ENCODE measurements at regions not wholly inside any gene's neighbourhood (a gene's known extent, or its start where the extent isn't known, plus 50 kb on each side); places are given as distances from the start of the nearest gene placed in this dataset.

DNA sequence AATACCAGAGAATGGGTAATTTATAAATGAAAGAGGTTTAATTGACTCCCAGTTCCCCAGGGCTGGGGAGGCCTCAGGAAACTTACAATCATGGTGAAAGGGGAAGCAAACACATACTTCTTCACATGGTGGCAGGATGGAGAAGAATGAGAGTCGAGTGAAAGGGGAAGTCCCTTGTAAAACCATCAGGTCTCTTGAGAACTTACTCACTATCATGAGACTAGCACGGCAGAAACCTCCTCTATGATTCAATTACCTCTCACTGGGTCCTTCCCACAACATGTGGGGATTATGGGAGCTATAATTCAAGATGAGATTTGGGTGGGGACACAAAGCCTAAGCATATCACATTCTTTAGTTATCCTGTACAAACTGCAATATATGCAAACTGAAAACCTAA is 609.4 kb downstream of the MTRR start:
- Mint-ChIP-seq H3K4me1 (ENCODE audit: low read depth) (no peaks in the 10 kb centered on the region), H3K9me3 (ENCODE audit: insufficient read depth) (no peaks in the 10 kb centered on the region), H3K36me3 (ENCODE audit: low read depth) (no peaks in the 10 kb centered on the region), H3K27ac (no peak overlapping the region), H3K27me3 (ENCODE audit: low read depth) (no peaks in the 10 kb centered on the region), H3K4me3 (no peak overlapping the region)
- no peak for DNase-seq
- ATAC-seq: no peak
- ChIA-PET CTCF (no interaction called here), POLR2A (no interaction called here)

GRCh38 chr5:8481007-8481406 is 612.1 kb downstream of the MTRR start:
- no peaks in the 10 kb centered on the region for H3K36me3 Mint-ChIP-seq (ENCODE audit: low read depth)
- ChIA-PET POLR2A (no interaction called here), CTCF (no interaction called here)
- H3K27ac Mint-ChIP-seq: no peak overlapping the region
- H3K4me3 Mint-ChIP-seq: no peak overlapping the region
- H3K4me1 Mint-ChIP-seq (ENCODE audit: low read depth): no peaks in the 10 kb centered on the region
- DNase-seq (no peak), ATAC-seq (no peak)
- H3K9me3 Mint-ChIP-seq (ENCODE audit: insufficient read depth): no peaks in the 10 kb centered on the region
- no peaks in the 10 kb centered on the region for H3K27me3 Mint-ChIP-seq (ENCODE audit: low read depth)

DNA sequence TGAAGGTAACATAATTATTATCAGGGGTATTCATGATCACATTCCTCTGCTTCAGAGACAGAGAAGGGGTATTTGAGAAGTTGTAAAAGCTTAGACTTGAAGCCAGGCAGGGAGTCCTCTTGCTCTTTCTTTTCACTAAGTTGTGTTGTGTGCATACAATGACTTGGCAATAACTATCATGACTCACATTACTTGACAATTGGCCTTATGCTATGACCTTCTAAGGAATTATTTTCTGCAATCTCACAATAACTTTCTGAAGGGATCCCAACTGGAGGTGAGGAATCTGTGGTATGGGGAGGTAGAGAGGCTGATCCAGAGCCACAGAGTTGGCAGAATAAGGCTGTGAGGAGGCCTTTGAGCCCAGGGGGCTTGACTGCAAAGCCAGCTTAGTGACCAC is 622.3 kb downstream of the MTRR start:
- no peak overlapping the region for H3K27ac Mint-ChIP-seq
- no peaks in the 10 kb centered on the region for H3K4me1 Mint-ChIP-seq (ENCODE audit: low read depth)
- DNase-seq: no peak
- ATAC-seq: no peak
- H3K27me3 Mint-ChIP-seq (ENCODE audit: low read depth): no peaks in the 10 kb centered on the region
- no peak overlapping the region for H3K4me3 Mint-ChIP-seq
- CTCF ChIA-PET: no interaction called here
- H3K36me3 Mint-ChIP-seq (ENCODE audit: low read depth): no peaks in the 10 kb centered on the region
- POLR2A ChIA-PET: no interaction called here
- H3K9me3 Mint-ChIP-seq (ENCODE audit: insufficient read depth): peaks cover 28% of the 10 kb centered on the region

- POLR2A ChIA-PET: no interaction called here
- Mint-ChIP-seq H3K36me3 (ENCODE audit: low read depth) (no peaks in the 10 kb centered on the region), H3K4me3 (no peak overlapping the region), H3K27me3 (ENCODE audit: low read depth) (no peaks in the 10 kb centered on the region), H3K27ac (no peak overlapping the region), H3K9me3 (ENCODE audit: insufficient read depth) (peaks cover 20% of the 10 kb centered on the region), H3K4me1 (ENCODE audit: low read depth) (no peaks in the 10 kb centered on the region)
- CTCF ChIA-PET: no interaction called here
- DNase-seq (no peak), ATAC-seq (no peak)
These were observed 624.2 kb downstream of the MTRR start for GRCh38 chr5:8493176-8493575.

DNA sequence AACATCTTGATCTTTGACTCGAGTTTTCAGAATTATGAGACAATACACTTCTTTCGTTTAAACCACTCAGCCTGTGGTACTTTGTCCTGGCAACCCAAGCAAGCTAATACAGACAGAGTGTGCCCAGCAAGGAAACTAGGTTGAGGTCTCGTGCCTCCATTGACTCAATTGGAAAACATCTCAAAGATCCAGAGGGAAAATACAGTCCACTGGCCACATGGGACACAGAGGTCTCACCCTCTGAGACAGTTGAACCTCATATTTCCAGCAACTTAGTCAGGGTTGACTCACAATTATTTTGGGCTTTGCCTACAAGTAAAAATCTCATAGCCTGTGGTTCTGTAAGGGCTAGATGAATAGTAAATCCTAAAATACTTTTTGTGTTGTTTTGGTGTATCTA is 631.5 kb downstream of the MTRR start:
- Mint-ChIP-seq H3K4me3 (no peak overlapping the region), H3K27ac (no peak overlapping the region), H3K9me3 (ENCODE audit: insufficient read depth) (peaks cover 13% of the 10 kb centered on the region), H3K36me3 (ENCODE audit: low read depth) (no peaks in the 10 kb centered on the region), H3K4me1 (ENCODE audit: low read depth) (no peaks in the 10 kb centered on the region), H3K27me3 (ENCODE audit: low read depth) (no peaks in the 10 kb centered on the region)
- CTCF ChIA-PET: no interaction called here
- ATAC-seq (no peak), DNase-seq (no peak)
- POLR2A ChIA-PET: no interaction called here

DNA sequence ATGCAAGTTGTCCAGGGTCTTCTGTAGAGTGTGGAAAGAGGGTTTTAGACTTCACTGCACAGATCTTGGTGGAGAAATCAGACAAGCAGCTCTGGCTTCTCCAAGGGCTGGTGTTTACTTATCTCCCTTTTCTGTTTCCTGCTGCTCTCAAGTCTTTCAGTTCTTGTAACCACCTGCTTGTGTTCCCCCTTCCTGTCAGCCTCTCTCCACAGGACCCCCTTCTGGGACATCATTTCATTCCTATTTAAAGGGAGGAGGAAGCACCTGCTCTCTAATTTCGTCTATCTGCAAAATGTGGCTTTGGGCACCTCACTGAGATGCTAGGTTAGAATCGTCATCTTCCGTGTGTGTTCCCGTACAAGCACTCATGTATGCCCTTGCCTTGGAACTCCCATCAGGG is 636.2 kb downstream of the MTRR start:
- Mint-ChIP-seq H3K9me3 (ENCODE audit: insufficient read depth) (no peaks in the 10 kb centered on the region), H3K27ac (no peak overlapping the region), H3K36me3 (ENCODE audit: low read depth) (no peaks in the 10 kb centered on the region), H3K4me3 (no peak overlapping the region), H3K4me1 (ENCODE audit: low read depth) (no peaks in the 10 kb centered on the region), H3K27me3 (ENCODE audit: low read depth) (no peaks in the 10 kb centered on the region)
- ChIA-PET CTCF (no interaction called here), POLR2A (no interaction called here)
- DNase-seq (no peak), ATAC-seq (no peak)

GRCh38 chr5:8508231-8508630 is 639.3 kb downstream of the MTRR start:
- H3K36me3 Mint-ChIP-seq (ENCODE audit: low read depth): no peaks in the 10 kb centered on the region
- H3K9me3 Mint-ChIP-seq (ENCODE audit: insufficient read depth): no peaks in the 10 kb centered on the region
- no peak overlapping the region for H3K27ac Mint-ChIP-seq
- POLR2A ChIA-PET: no interaction called here
- H3K4me3 Mint-ChIP-seq: no peak overlapping the region
- no peaks in the 10 kb centered on the region for H3K4me1 Mint-ChIP-seq (ENCODE audit: low read depth)
- no peak for DNase-seq
- CTCF ChIA-PET: no interaction called here
- ATAC-seq: no peak
- no peaks in the 10 kb centered on the region for H3K27me3 Mint-ChIP-seq (ENCODE audit: low read depth)

- no peaks in the 10 kb centered on the region for H3K27me3 Mint-ChIP-seq (ENCODE audit: low read depth)
- H3K4me1 Mint-ChIP-seq (ENCODE audit: low read depth): no peaks in the 10 kb centered on the region
- POLR2A ChIA-PET: no interaction called here
- DNase-seq: no peak
- H3K36me3 Mint-ChIP-seq (ENCODE audit: low read depth): no peaks in the 10 kb centered on the region
- ATAC-seq: no peak
- H3K4me3 Mint-ChIP-seq: no peak overlapping the region
- peaks cover 3% of the 10 kb centered on the region for H3K9me3 Mint-ChIP-seq (ENCODE audit: insufficient read depth)
- no peak overlapping the region for H3K27ac Mint-ChIP-seq
- CTCF ChIA-PET: no interaction called here
These were observed 647.4 kb downstream of the MTRR start for GRCh38 chr5:8516356-8516755.

DNA sequence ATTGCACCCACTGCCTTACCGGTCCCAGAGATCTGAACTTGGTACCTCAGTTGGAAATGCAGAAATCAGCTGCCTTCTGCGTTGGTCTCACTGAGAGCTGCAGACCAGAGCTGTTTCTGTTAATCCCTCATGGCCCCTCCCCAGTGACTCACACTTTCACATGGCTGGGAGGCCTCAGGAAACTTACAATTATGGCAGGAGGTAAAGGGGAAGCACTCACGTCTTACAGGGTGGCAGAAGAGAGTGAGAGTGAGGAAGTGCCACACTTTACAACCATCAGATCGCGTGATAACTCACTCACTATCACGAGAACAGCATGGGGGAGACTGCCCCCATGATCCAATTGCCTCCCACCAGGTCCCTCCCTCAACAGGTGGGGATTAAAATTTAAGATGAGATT is 648.5 kb downstream of the MTRR start:
- DNase-seq (no peak), ATAC-seq (no peak)
- Mint-ChIP-seq H3K9me3 (ENCODE audit: insufficient read depth) (peaks cover 3% of the 10 kb centered on the region), H3K27ac (no peak overlapping the region), H3K4me3 (no peak overlapping the region), H3K4me1 (ENCODE audit: low read depth) (no peaks in the 10 kb centered on the region), H3K36me3 (ENCODE audit: low read depth) (no peaks in the 10 kb centered on the region), H3K27me3 (ENCODE audit: low read depth) (no peaks in the 10 kb centered on the region)
- ChIA-PET CTCF (no interaction called here), POLR2A (no interaction called here)

GRCh38 chr5:8520917-8521316 is 652.0 kb downstream of the MTRR start:
- no peaks in the 10 kb centered on the region for H3K27me3 Mint-ChIP-seq (ENCODE audit: low read depth)
- no peak overlapping the region for H3K4me3 Mint-ChIP-seq
- H3K9me3 Mint-ChIP-seq (ENCODE audit: insufficient read depth): peaks cover 3% of the 10 kb centered on the region
- no peak for DNase-seq
- H3K36me3 Mint-ChIP-seq (ENCODE audit: low read depth): no peaks in the 10 kb centered on the region
- no peak for ATAC-seq
- H3K27ac Mint-ChIP-seq: no peak overlapping the region
- POLR2A ChIA-PET: no interaction called here
- H3K4me1 Mint-ChIP-seq (ENCODE audit: low read depth): no peaks in the 10 kb centered on the region
- CTCF ChIA-PET: no interaction called here

DNA sequence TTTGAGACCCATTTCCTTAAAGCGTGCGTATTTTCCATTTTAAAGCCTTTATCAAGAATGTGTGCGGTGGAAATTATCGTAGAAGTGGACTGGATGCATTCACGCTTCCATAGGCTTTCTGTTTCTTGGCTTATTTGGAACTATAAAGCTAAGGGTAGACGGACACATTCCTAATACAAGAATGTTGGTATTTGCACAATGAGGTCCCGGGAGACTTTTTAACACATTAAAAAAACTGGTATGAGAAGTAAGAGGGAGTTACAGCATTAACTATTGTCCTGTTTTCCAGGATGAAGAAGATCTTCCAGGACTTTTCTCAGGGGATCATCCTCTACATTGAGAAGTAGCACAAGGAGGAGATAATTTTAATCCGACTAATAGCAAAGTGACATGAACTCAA is 653.0 kb downstream of the MTRR start:
- no peaks in the 10 kb centered on the region for H3K27me3 Mint-ChIP-seq (ENCODE audit: low read depth)
- peaks cover 3% of the 10 kb centered on the region for H3K9me3 Mint-ChIP-seq (ENCODE audit: insufficient read depth)
- ChIA-PET POLR2A (no interaction called here), CTCF (no interaction called here)
- H3K36me3 Mint-ChIP-seq (ENCODE audit: low read depth): no peaks in the 10 kb centered on the region
- H3K4me3 Mint-ChIP-seq: no peak overlapping the region
- no peaks in the 10 kb centered on the region for H3K4me1 Mint-ChIP-seq (ENCODE audit: low read depth)
- no peak overlapping the region for H3K27ac Mint-ChIP-seq
- ATAC-seq (no peak), DNase-seq (no peak)

DNA sequence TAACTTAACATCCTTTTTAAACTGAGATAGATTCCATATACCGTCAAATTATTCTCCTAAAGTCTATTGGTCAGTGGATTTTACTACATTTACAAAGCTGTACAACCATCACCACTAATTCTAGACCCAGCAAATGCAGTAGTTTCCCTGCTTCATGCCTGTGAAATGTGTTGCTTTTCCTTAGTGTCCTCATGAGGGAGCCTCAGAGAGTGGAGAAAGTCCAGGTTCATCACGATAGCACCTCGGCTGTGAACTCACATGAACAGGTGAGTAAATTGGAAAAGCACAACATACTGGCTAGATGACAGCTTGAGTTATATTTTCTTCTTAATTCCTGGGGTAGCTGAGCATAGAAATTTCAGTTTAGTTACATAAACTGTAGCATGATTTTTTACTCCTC is 653.7 kb downstream of the MTRR start:
- Mint-ChIP-seq H3K27me3 (ENCODE audit: low read depth) (no peaks in the 10 kb centered on the region), H3K27ac (no peak overlapping the region)
- POLR2A ChIA-PET: no interaction called here

GRCh38 chr5:8523501-8523900 is 654.6 kb downstream of the MTRR start:
- no peaks in the 10 kb centered on the region for H3K27me3 Mint-ChIP-seq (ENCODE audit: low read depth)
- peaks cover 3% of the 10 kb centered on the region for H3K9me3 Mint-ChIP-seq (ENCODE audit: insufficient read depth)
- no peaks in the 10 kb centered on the region for H3K36me3 Mint-ChIP-seq (ENCODE audit: low read depth)
- CTCF ChIA-PET: no interaction called here
- POLR2A ChIA-PET: no interaction called here
- ATAC-seq (no peak), DNase-seq (no peak)
- no peak overlapping the region for H3K27ac Mint-ChIP-seq
- no peak overlapping the region for H3K4me3 Mint-ChIP-seq
- H3K4me1 Mint-ChIP-seq (ENCODE audit: low read depth): no peaks in the 10 kb centered on the region

More for the DNA sequence above, 653.7 kb downstream of the MTRR start:
- H3K4me3 Mint-ChIP-seq: no peak overlapping the region
- peaks cover 3% of the 10 kb centered on the region for H3K9me3 Mint-ChIP-seq (ENCODE audit: insufficient read depth)
- DNase-seq (no peak), ATAC-seq (no peak)
- H3K4me1 Mint-ChIP-seq (ENCODE audit: low read depth): no peaks in the 10 kb centered on the region
- CTCF ChIA-PET: no interaction called here
- H3K36me3 Mint-ChIP-seq (ENCODE audit: low read depth): no peaks in the 10 kb centered on the region

GRCh38 chr5:8525819-8526218 is 656.9 kb downstream of the MTRR start:
- Mint-ChIP-seq H3K4me1 (ENCODE audit: low read depth) (no peaks in the 10 kb centered on the region), H3K9me3 (ENCODE audit: insufficient read depth) (no peaks in the 10 kb centered on the region), H3K36me3 (ENCODE audit: low read depth) (no peaks in the 10 kb centered on the region), H3K27me3 (ENCODE audit: low read depth) (no peaks in the 10 kb centered on the region), H3K27ac (no peak overlapping the region), H3K4me3 (no peak overlapping the region)
- POLR2A ChIA-PET: no interaction called here
- ATAC-seq (no peak), DNase-seq (no peak)
- CTCF ChIA-PET: no interaction called here

All from activated CD8-positive, alpha-beta T cell treated with anti-CD3 and anti-CD28 coated beads, Interleukin-2, amount 10 ng/mL, durations not matched to agents 7 days and 5 days (primary cell).